ENCODE measurements at regions not wholly inside any gene's neighbourhood (a gene's known extent, or its start where the extent isn't known, plus 50 kb on each side); places are given as distances from the start of the nearest gene placed in this dataset.

GRCh38 chr10:50936335-50936734 is 50.9 kb upstream of the A1CF start:
- no peak for TF ChIP-seq ESRRG (CRISPR knock-in tag; IDR thresholded peaks at IDR 0.05)
- TF ChIP-seq ZNF70 (CRISPR knock-in tag; IDR thresholded peaks at IDR 0.05), result no peak
- no peak for TF ChIP-seq TOX (CRISPR knock-in tag; IDR thresholded peaks at IDR 0.05; ENCODE audit: borderline replicate concordance)
- no peak for TF ChIP-seq BACH2 (CRISPR knock-in tag; IDR thresholded peaks at IDR 0.05; ENCODE audit: borderline replicate concordance)
- TF ChIP-seq CREB5 (CRISPR knock-in tag; IDR thresholded peaks at IDR 0.05; ENCODE audit: low read depth), result no peak
- TF ChIP-seq CSRNP3 (CRISPR knock-in tag; IDR thresholded peaks at IDR 0.05), result no peak
- no peak for TF ChIP-seq RARB (CRISPR knock-in tag; IDR thresholded peaks at IDR 0.05)
- TF ChIP-seq PPARA (CRISPR knock-in tag; IDR thresholded peaks at IDR 0.05; ENCODE audit: borderline replicate concordance), result no peak
- no peak for TF ChIP-seq ZFP3 (CRISPR knock-in tag; IDR thresholded peaks at IDR 0.05)

Measured in SK-N-SH treated with all-trans-retinoic acid at 6 μM for 48 hours (cell line).